GM12872 (cell line): ENCODE measurements at regions not wholly inside any gene's neighbourhood (a gene's known extent, or its start where the extent isn't known, plus 50 kb on each side); places are given as distances from the start of the nearest gene placed in this dataset.

ENCODE experiments used
- CTCF ChIP-seq: IDR thresholded peaks from 3 replicates; pipeline ENCODE4 v1.5.1; 2011; ENCODE audit warnings: low read depth, mild to moderate bottlenecking, low read length, moderate library complexity; ENCODE audit not compliant: insufficient read depth

- no peak for TF ChIP-seq CTCF
These were observed 1142.9 kb upstream of the SORCS1 start for GRCh38 chr10:108307250-108307924.

GRCh38 chr10:108303149-108303548, 1138.6 kb upstream of the SORCS1 start:
- no peak for TF ChIP-seq CTCF

GRCh38 chr10:108301002-108301401, 1136.5 kb upstream of the SORCS1 start:
- no peak for TF ChIP-seq CTCF

GRCh38 chr10:108290823-108291222, 1126.3 kb upstream of the SORCS1 start:
- TF ChIP-seq CTCF: no peak

GRCh38 chr10:108275895-108276685, 1111.6 kb upstream of the SORCS1 start:
- TF ChIP-seq CTCF: no peak

- no peak for TF ChIP-seq CTCF
These were observed 1095.9 kb upstream of the SORCS1 start for GRCh38 chr10:108260383-108260906.

- no peak for TF ChIP-seq CTCF
These were observed 1089.6 kb upstream of the SORCS1 start for GRCh38 chr10:108254089-108254488.
